ENCODE measurements at regions not wholly inside any gene's neighbourhood (a gene's known extent, or its start where the extent isn't known, plus 50 kb on each side); places are given as distances from the start of the nearest gene placed in this dataset.

DNA sequence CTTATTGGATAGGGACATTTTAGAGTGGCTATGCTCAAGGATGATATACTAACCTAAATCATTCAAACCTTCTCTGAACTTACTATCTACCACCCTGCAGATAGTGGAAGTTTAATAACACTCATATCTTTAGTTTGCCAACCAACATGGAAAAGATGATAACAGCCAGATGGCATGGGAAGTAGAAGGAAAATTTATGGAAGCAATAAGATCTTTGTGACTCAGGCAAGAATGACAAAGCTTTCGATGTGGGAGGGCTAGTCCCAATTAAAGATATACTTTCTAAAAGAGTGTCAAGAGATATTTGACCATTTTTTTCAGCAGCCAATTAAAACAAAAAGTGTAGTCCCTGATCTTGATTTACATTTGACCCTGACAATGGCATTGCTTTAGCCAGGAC, 631.7 kb downstream of the RPS29 start:
- DNase-seq (ENCODE audit: low spot score), result no peak
- Histone ChIP-seq H3K27ac (no peak overlapping the region), H3K4me3 (no peak overlapping the region)
- TF ChIP-seq, protein P1, sequence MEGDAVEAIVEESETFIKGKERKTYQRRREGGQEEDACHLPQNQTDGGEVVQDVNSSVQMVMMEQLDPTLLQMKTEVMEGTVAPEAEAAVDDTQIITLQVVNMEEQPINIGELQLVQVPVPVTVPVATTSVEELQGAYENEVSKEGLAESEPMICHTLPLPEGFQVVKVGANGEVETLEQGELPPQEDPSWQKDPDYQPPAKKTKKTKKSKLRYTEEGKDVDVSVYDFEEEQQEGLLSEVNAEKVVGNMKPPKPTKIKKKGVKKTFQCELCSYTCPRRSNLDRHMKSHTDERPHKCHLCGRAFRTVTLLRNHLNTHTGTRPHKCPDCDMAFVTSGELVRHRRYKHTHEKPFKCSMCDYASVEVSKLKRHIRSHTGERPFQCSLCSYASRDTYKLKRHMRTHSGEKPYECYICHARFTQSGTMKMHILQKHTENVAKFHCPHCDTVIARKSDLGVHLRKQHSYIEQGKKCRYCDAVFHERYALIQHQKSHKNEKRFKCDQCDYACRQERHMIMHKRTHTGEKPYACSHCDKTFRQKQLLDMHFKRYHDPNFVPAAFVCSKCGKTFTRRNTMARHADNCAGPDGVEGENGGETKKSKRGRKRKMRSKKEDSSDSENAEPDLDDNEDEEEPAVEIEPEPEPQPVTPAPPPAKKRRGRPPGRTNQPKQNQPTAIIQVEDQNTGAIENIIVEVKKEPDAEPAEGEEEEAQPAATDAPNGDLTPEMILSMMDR (IDR thresholded peaks at IDR 0.05), result no peak

DNA sequence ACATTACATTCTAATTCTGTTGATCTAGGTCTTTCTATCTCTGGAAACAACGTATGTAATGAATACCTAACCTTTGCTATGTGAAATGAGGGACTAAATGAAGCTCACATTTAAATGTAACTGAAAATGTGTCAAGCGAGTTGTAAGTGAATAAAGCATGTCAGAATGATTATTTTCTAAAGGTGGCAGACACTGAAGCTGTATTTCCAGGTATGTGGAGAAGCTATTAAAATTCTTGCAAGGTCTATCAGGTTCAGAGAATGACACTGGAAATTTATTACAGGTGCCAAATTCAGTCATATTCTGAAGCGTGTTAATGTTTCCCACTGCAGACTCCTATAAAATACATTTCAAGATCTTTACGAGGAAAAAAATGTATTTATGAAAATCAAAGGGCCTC, 641.4 kb downstream of the RPS29 start:
- TF ChIP-seq, protein P1 (IDR thresholded peaks at IDR 0.05), result no peak
- Histone ChIP-seq H3K27ac (no peak overlapping the region), H3K4me3 (no peak overlapping the region)
- no peak for DNase-seq (ENCODE audit: low spot score)

DNA sequence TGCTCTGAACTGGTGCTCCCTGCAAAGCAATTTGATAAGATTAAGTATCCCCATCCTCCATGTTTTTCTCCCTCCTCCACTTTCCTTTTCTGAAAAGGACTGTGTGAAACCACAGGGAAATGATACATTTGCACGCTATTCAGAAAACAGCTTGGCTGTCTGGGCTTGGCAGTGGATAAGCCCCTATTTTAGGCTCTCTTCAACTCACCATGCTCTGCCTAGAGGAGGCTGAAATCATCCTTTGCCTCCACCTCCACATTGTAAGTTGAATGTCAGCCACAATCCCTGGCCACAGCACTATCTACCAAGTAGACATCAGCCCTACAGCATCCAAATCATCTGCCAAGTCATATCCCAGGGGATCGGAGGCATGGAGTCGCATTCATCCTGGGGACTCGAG, 642.3 kb downstream of the RPS29 start:
- TF ChIP-seq, protein P1 (IDR thresholded peaks at IDR 0.05), result no peak
- no peak for DNase-seq (ENCODE audit: low spot score)
- Histone ChIP-seq H3K27ac (no peak overlapping the region), H3K4me3 (no peak overlapping the region)

DNA sequence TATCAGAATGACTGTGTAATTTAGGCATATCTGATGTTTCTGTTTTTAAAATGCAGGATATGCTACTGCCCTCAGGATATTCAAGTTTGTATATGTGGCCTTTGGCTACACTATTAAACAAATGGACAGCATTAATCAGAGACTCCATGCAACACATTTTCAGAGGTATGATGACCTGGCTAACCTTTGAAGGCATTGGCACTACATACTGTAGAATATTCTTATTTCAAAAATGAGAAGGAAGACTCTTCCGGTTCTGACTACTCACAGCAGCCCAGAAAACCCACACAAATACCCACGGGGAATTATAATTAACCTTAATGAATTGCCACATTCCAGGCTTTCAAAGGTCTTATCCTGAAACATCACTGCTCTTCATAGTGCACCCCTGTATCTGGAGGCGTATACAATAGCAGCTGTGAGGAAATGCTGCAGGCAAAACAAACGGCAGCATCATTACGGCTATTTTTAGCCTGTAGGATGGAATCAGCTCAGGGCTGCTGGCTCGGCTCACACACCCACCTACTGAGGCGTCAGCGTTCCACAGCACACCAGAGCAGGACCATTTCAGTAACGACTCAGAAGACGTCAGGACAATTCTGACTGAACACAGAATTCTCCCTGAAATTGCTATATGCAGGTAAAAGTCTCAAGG, 648.5 kb downstream of the RPS29 start:
- Histone ChIP-seq H3K4me3 (no peak overlapping the region), H3K27ac (no peak overlapping the region)
- TF ChIP-seq, protein P1 (IDR thresholded peaks at IDR 0.05), result no peak
- DNase-seq (ENCODE audit: low spot score), result no peak

DNA sequence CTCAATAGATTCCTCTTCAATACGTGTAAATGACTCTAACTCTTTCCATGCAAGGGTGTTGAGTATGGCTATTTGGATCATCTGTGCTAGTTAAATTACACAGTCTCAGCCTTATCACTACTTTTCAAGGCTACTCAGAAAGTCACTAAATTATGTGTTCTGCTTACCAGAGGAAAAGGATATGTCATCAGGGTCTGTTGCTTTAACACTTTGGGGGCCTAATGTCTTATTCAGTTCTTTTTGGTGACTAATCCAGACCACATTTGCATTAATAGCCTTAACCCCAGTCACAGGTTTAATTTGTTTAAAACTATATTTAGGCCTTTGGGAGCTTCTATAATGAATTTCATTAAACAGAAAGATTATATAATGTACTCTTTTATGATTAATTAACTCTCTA, 649.3 kb downstream of the RPS29 start:
- TF ChIP-seq, protein P1 (IDR thresholded peaks at IDR 0.05), result no peak
- DNase-seq (ENCODE audit: low spot score), result no peak
- H3K27ac ChIP-seq, result no peak overlapping the region
- H3K4me3 ChIP-seq, result no peak overlapping the region

DNA sequence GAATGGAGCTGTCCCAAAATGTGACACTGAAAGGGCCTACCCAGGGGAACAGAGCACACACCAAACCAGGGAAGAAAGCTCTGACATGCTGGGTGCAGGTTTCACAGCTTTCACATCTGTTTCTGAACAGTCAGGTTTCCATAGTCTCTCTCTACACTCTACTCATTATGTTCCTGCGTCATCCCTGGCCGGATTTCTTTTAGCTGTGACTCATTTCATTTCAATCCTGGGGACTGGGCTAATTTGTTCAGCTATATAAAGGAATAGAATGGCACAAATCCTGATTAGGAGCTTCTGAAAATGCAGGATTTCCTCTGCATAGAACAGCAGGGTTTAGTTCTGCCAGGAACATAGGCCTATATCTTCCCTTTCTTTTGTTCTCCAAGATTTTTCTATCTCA, 649.8 kb downstream of the RPS29 start:
- H3K27ac ChIP-seq, result no peak overlapping the region
- DNase-seq (ENCODE audit: low spot score), result no peak

DNA sequence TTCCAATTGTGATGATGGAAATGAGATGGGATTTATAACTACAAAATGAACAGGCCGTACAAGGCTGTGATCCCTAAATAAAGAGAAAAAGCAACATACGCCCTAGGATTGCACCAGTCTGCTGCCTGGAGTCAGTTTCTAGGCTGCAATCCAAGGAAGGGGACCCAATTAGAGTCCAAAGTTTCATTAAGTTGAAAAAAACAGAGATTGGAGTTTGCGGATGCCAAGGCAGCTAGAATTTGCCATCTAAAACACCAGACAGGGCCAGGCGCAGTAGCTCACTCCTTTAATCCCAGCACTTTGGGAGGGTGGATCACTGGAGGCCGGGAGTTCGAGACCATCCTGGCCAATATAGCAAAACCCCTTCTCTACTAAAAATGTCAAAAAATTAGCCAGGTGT, 661.0 kb downstream of the RPS29 start:
- Histone ChIP-seq H3K4me3 (no peak overlapping the region), H3K27ac (no peak overlapping the region)
- DNase-seq (ENCODE audit: low spot score), result no peak
- TF ChIP-seq, protein P1 (IDR thresholded peaks at IDR 0.05), result no peak

More for the DNA sequence above, 649.8 kb downstream of the RPS29 start:
- TF ChIP-seq, protein P1 (IDR thresholded peaks at IDR 0.05), result no peak
- H3K4me3 ChIP-seq, result no peak overlapping the region

Data from coronary artery (tissue), 2 donors.